ENCODE measurements at regions not wholly inside any gene's neighbourhood (a gene's known extent, or its start where the extent isn't known, plus 50 kb on each side); places are given as distances from the start of the nearest gene placed in this dataset.

DNA sequence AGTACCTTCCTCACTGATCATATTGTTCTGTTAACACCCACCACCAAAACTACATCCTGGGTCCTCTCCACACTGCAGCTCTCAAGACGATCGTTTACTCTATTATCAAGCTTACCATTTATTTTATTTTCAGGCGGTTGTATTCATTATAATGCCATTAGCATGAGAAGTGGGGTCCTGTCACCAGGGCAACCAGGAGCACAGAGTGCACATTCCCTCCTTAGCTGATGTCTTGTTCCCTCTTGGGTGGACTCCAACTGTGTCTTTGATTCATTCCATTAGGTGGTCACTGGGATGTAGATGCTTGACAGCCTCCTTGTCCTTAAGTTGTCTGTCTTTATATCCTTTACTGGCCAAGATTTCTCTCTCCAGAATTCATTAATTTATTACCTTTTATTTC lies 965.9 kb upstream of the EEF2KMT start:
- TF ChIP-seq CTCF (IDR thresholded peaks at IDR 0.05 in 4 of 5, conservative IDR thresholded peaks at IDR 0.05 in 1 of 5), result no peak
- TF ChIP-seq POLR2A (IDR thresholded peaks at IDR 0.05), result no peak
